Mesendoderm (in vitro differentiated cells): ENCODE measurements at regions not wholly inside any gene's neighbourhood (a gene's known extent, or its start where the extent isn't known, plus 50 kb on each side); places are given as distances from the start of the nearest gene placed in this dataset.

ENCODE experiments used
- DNase-seq: peaks from one replicate; pipeline ENCODE4 v3.0.0; 2013
- H2AK5ac ChIP-seq: 2 replicates; pipeline ENCODE4 v1.6.1; 2013; ENCODE audit warnings: low read length, inconsistent platforms
- H2BK120ac ChIP-seq: 2 replicates; pipeline ENCODE4 v1.6.1; 2013; ENCODE audit warnings: low read depth, mild to moderate bottlenecking, low read length, moderate library complexity, mixed read lengths
- H2BK15ac ChIP-seq: replicated peaks from 2 replicates; pipeline ENCODE4 v1.6.1; 2013; ENCODE audit warnings: low read depth, mild to moderate bottlenecking, moderate library complexity
- H2BK5ac ChIP-seq: 2 replicates; pipeline ENCODE4 v1.6.1; 2013; ENCODE audit warnings: low read length, inconsistent platforms
- H3K18ac ChIP-seq: 2 replicates; pipeline ENCODE4 v1.6.1; 2013; ENCODE audit warnings: mild to moderate bottlenecking, low read length, mixed read lengths
- H3K23ac ChIP-seq: one replicate; pipeline ENCODE4 v1.6.1; 2013; ENCODE audit warnings: low read length
- H3K27ac ChIP-seq: 2 replicates; pipeline ENCODE4 v1.5.1; 2013; ENCODE audit warnings: low read depth, mild to moderate bottlenecking, inconsistent platforms, low read length, moderate library complexity
- H3K27me3 ChIP-seq: 2 replicates; pipeline ENCODE4 v1.6.1; 2013; ENCODE audit warnings: low read length, control low read depth, mild to moderate bottlenecking, inconsistent platforms; ENCODE audit not compliant: insufficient read depth, poor library complexity
- H3K36me3 ChIP-seq: 2 replicates; pipeline ENCODE4 v1.6.1; 2013; ENCODE audit warnings: low read length, inconsistent platforms; ENCODE audit not compliant: control insufficient read depth, insufficient read depth
- H3K4ac ChIP-seq: one replicate; pipeline ENCODE4 v1.6.1; 2013; ENCODE audit warnings: low read depth, mild to moderate bottlenecking, low read length, moderate library complexity
- H3K4me1 ChIP-seq: 2 replicates; pipeline ENCODE4 v1.6.1; 2013; ENCODE audit warnings: low read depth, low read length, inconsistent platforms; ENCODE audit not compliant: control insufficient read depth
- H3K4me2 ChIP-seq: 2 replicates; pipeline ENCODE4 v1.6.1; 2013; ENCODE audit warnings: low read length
- H3K4me3 ChIP-seq: 2 replicates; pipeline ENCODE4 v1.5.1; 2013; ENCODE audit warnings: mild to moderate bottlenecking, low read length
- H3K56ac ChIP-seq: one replicate; pipeline ENCODE4 v1.6.1; 2013; ENCODE audit warnings: low read length
- H3K79me1 ChIP-seq: 2 replicates; pipeline ENCODE4 v1.6.1; 2013; ENCODE audit warnings: low read length, inconsistent platforms
- H3K79me2 ChIP-seq: 2 replicates; pipeline ENCODE4 v1.6.1; 2013; ENCODE audit warnings: mild to moderate bottlenecking, low read length; ENCODE audit not compliant: control insufficient read depth, insufficient read depth
- H3K9ac ChIP-seq: 2 replicates; pipeline ENCODE4 v1.6.1; 2013; ENCODE audit warnings: low read length, inconsistent platforms
- H4K5ac ChIP-seq: one replicate; pipeline ENCODE4 v1.6.1; 2013; ENCODE audit warnings: low read length
- H4K8ac ChIP-seq: one replicate; pipeline ENCODE4 v1.6.1; 2013; ENCODE audit warnings: low read depth, mild to moderate bottlenecking, control low read depth, low read length, moderate library complexity
- WGBS: extraction: QIAGEN DNeasy Blood & Tissue Kit; methylation state at CpG from one replicate; pipeline ENCODE4 v1.1.7; 2013; ENCODE audit warnings: low lambda C conversion rate, missing lambda C conversion rate; ENCODE audit not compliant: insufficient coverage; ENCODE audit errors: extremely low coverage; 5-methylcytosine and 5-hydroxymethylcytosine counted together

- Histone ChIP-seq H3K79me2 (no peaks in the 10 kb centered on the region), H3K79me1 (no peaks in the 10 kb centered on the region), H3K36me3 (no peaks in the 10 kb centered on the region), H4K8ac (no peak overlapping the region), H2BK120ac (no peak overlapping the region), H3K56ac (no peak overlapping the region), H2AK5ac (no peak overlapping the region), H2BK15ac (no peak overlapping the region), H3K27ac (no peak overlapping the region), H2BK5ac (no peak overlapping the region), H3K18ac (no peak overlapping the region), H4K5ac (no peak overlapping the region), H3K23ac (no peak overlapping the region), H3K4me2 (no peak overlapping the region), H3K27me3 (no peaks in the 10 kb centered on the region), H3K9ac (no peak overlapping the region), H3K4ac (no peak overlapping the region), H3K4me1 (peaks cover 7% of the 10 kb centered on the region), H3K4me3 (no peak overlapping the region)
- no peak for DNase-seq
Measured at GRCh38 chr21:16176570-16176969, 446.8 kb downstream of the USP25 start.

GRCh38 chr21:16177532-16177931 lies 447.8 kb downstream of the USP25 start:
- H2BK5ac ChIP-seq = no peak overlapping the region
- H3K4ac ChIP-seq = no peak overlapping the region
- no peak overlapping the region for H2BK15ac ChIP-seq
- H3K56ac ChIP-seq = no peak overlapping the region
- no peak for DNase-seq
- WGBS = no CpG with 5 or more reads among the region's 3 CpGs
- H3K36me3 ChIP-seq = no peaks in the 10 kb centered on the region
- H3K23ac ChIP-seq = no peak overlapping the region
- H3K79me1 ChIP-seq = no peaks in the 10 kb centered on the region
- H3K27ac ChIP-seq = no peak overlapping the region
- H3K27me3 ChIP-seq = no peaks in the 10 kb centered on the region
- H3K9ac ChIP-seq = no peak overlapping the region
- H4K8ac ChIP-seq = no peak overlapping the region
- H3K4me2 ChIP-seq = no peak overlapping the region
- no peak overlapping the region for H3K18ac ChIP-seq
- H2BK120ac ChIP-seq = no peak overlapping the region
- no peaks in the 10 kb centered on the region for H3K79me2 ChIP-seq
- H3K4me3 ChIP-seq = no peak overlapping the region
- H3K4me1 ChIP-seq = peaks cover 7% of the 10 kb centered on the region
- H4K5ac ChIP-seq = no peak overlapping the region
- H2AK5ac ChIP-seq = no peak overlapping the region

- no peak overlapping the region for H2BK15ac ChIP-seq
- no peak overlapping the region for H3K4me2 ChIP-seq
- H4K5ac ChIP-seq = no peak overlapping the region
- no peak overlapping the region for H4K8ac ChIP-seq
- H3K4me1 ChIP-seq = peaks cover 10% of the 10 kb centered on the region
- H3K56ac ChIP-seq = no peak overlapping the region
- no peaks in the 10 kb centered on the region for H3K36me3 ChIP-seq
- no peak overlapping the region for H3K4me3 ChIP-seq
- H3K23ac ChIP-seq = no peak overlapping the region
- WGBS = no CpG with 5 or more reads among the region's 3 CpGs
- no peak overlapping the region for H3K18ac ChIP-seq
- H2BK5ac ChIP-seq = no peak overlapping the region
- no peak overlapping the region for H2BK120ac ChIP-seq
- no peaks in the 10 kb centered on the region for H3K79me1 ChIP-seq
- H3K79me2 ChIP-seq = no peaks in the 10 kb centered on the region
- H3K27ac ChIP-seq = no peak overlapping the region
- no peaks in the 10 kb centered on the region for H3K27me3 ChIP-seq
- DNase-seq = peak; percentile 36
- no peak overlapping the region for H3K9ac ChIP-seq
- H2AK5ac ChIP-seq = no peak overlapping the region
- no peak overlapping the region for H3K4ac ChIP-seq
Measured at GRCh38 chr21:16179773-16180172, 450.0 kb downstream of the USP25 start.

GRCh38 chr21:16180614-16181013 lies 450.8 kb downstream of the USP25 start:
- Histone ChIP-seq H4K5ac (no peak overlapping the region), H3K18ac (peak overlapping the region; percentile 51), H3K9ac (no peak overlapping the region), H3K27me3 (no peaks in the 10 kb centered on the region), H3K4me3 (no peak overlapping the region), H3K23ac (no peak overlapping the region), H3K27ac (peak overlapping the region; percentile 25), H2BK5ac (no peak overlapping the region), H2AK5ac (no peak overlapping the region), H3K4me1 (peaks cover 16% of the 10 kb centered on the region), H2BK120ac (peak overlapping the region; percentile 90), H3K56ac (no peak overlapping the region), H3K4ac (no peak overlapping the region), H3K36me3 (no peaks in the 10 kb centered on the region), H3K4me2 (no peak overlapping the region), H3K79me1 (no peaks in the 10 kb centered on the region), H2BK15ac (peak overlapping the region; percentile 36), H3K79me2 (no peaks in the 10 kb centered on the region), H4K8ac (no peak overlapping the region)
- no CpG with 5 or more reads among the region's 3 CpGs for WGBS
- DNase-seq = peak; percentile 76

GRCh38 chr21:16181018-16181417 lies 451.2 kb downstream of the USP25 start:
- Histone ChIP-seq H2BK120ac (peak overlapping the region; percentile 90), H4K8ac (no peak overlapping the region), H3K18ac (peak overlapping the region; percentile 51), H3K4me3 (no peak overlapping the region), H3K23ac (no peak overlapping the region), H3K4me2 (no peak overlapping the region), H3K36me3 (no peaks in the 10 kb centered on the region), H3K56ac (no peak overlapping the region), H3K4ac (no peak overlapping the region), H3K79me2 (no peaks in the 10 kb centered on the region), H3K79me1 (no peaks in the 10 kb centered on the region), H3K4me1 (peaks cover 16% of the 10 kb centered on the region), H3K27ac (peak overlapping the region; percentile 8), H4K5ac (no peak overlapping the region), H2BK5ac (no peak overlapping the region), H3K9ac (no peak overlapping the region), H3K27me3 (no peaks in the 10 kb centered on the region), H2AK5ac (no peak overlapping the region), H2BK15ac (no peak overlapping the region)
- no CpG with 5 or more reads among the region's 3 CpGs for WGBS
- DNase-seq = no peak

- H4K8ac ChIP-seq = no peak overlapping the region
- H3K4me3 ChIP-seq = no peak overlapping the region
- no peak overlapping the region for H4K5ac ChIP-seq
- no peak overlapping the region for H3K27ac ChIP-seq
- H3K79me2 ChIP-seq = no peaks in the 10 kb centered on the region
- no peaks in the 10 kb centered on the region for H3K79me1 ChIP-seq
- H3K4me1 ChIP-seq = peaks cover 13% of the 10 kb centered on the region
- H3K36me3 ChIP-seq = no peaks in the 10 kb centered on the region
- no peak overlapping the region for H2AK5ac ChIP-seq
- WGBS = no CpG with 5 or more reads among the region's 1 CpG
- no peak for DNase-seq
- no peak overlapping the region for H2BK15ac ChIP-seq
- no peak overlapping the region for H2BK120ac ChIP-seq
- H3K9ac ChIP-seq = no peak overlapping the region
- H3K27me3 ChIP-seq = no peaks in the 10 kb centered on the region
- H3K56ac ChIP-seq = no peak overlapping the region
- H3K4me2 ChIP-seq = no peak overlapping the region
- H3K23ac ChIP-seq = no peak overlapping the region
- no peak overlapping the region for H2BK5ac ChIP-seq
- H3K18ac ChIP-seq = no peak overlapping the region
- no peak overlapping the region for H3K4ac ChIP-seq
Measured at GRCh38 chr21:16185766-16186165, 456.0 kb downstream of the USP25 start.
